DOHH2 (cell line): ENCODE measurements at regions not wholly inside any gene's neighbourhood (a gene's known extent, or its start where the extent isn't known, plus 50 kb on each side); places are given as distances from the start of the nearest gene placed in this dataset.

ENCODE experiments used
- H3F3A ChIP-seq: fragments of 200-600 bp; sonication (generic), shearing (Covaris generic); 2 replicates; pipeline ENCODE4 v1.6.0; 2016; ENCODE audit warnings: antibody characterized with exemption, mild to moderate bottlenecking; ENCODE audit not compliant: control insufficient read depth, insufficient read depth
- H3K27ac ChIP-seq: fragments of 200-600 bp; sonication (generic); 2 replicates; pipeline ENCODE4 v1.5.1; 2014; ENCODE audit warnings: low read depth, mild to moderate bottlenecking, low read length, moderate library complexity
- H3K27me3 ChIP-seq: fragments of 200-600 bp; sonication (generic); 2 replicates; pipeline ENCODE4 v1.6.1; 2014; ENCODE audit warnings: mild to moderate bottlenecking, low read length, mixed read lengths; ENCODE audit not compliant: control insufficient read depth
- H3K36me3 ChIP-seq: fragments of 200-600 bp; sonication (generic); 2 replicates; pipeline ENCODE4 v1.6.1; 2014; ENCODE audit warnings: mild to moderate bottlenecking, low read length, moderate library complexity, mixed read lengths; ENCODE audit not compliant: control insufficient read depth
- H3K4me1 ChIP-seq: fragments of 200-600 bp; sonication (generic); 2 replicates; pipeline ENCODE4 v1.6.1; 2014; ENCODE audit warnings: mild to moderate bottlenecking, low read length, mixed read lengths; ENCODE audit not compliant: control insufficient read depth
- H3K4me2 ChIP-seq: fragments of 200-600 bp; sonication (generic); 2 replicates; pipeline ENCODE4 v1.6.0; 2014; ENCODE audit warnings: mild to moderate bottlenecking, low read length, moderate library complexity
- H3K4me3 ChIP-seq: fragments of 200-600 bp; sonication (generic); 2 replicates; pipeline ENCODE4 v1.5.1; 2014; ENCODE audit warnings: mild to moderate bottlenecking, low read length, mixed read lengths
- H3K79me2 ChIP-seq: fragments of 200-600 bp; sonication (generic); 2 replicates; pipeline ENCODE4 v1.6.1; 2014; ENCODE audit warnings: mild to moderate bottlenecking, low read length, mixed read lengths; ENCODE audit not compliant: control insufficient read depth
- H3K9me2 ChIP-seq: fragments of 200-600 bp; sonication (generic); replicated peaks from 2 replicates; pipeline ENCODE4 v1.6.1; 2014; ENCODE audit warnings: mild to moderate bottlenecking, low read length, mixed read lengths; ENCODE audit not compliant: control insufficient read depth
- H3K9me3 ChIP-seq: fragments of 200-600 bp; sonication (generic); 2 replicates; pipeline ENCODE4 v1.6.1; 2014; ENCODE audit warnings: antibody characterized with exemption, low read length, mixed read lengths; ENCODE audit not compliant: control insufficient read depth, insufficient read depth
- H4K20me1 ChIP-seq: fragments of 200-600 bp; sonication (generic); 2 replicates; pipeline ENCODE4 v1.6.0; 2014; ENCODE audit warnings: low read depth, mild to moderate bottlenecking, antibody characterized with exemption, low read length, moderate library complexity; ENCODE audit not compliant: control insufficient read depth, insufficient read depth
- CTCF ChIP-seq: fragments of 200-600 bp; sonication (generic); IDR thresholded peaks from one replicate; pipeline ENCODE4 v1.5.1; 2014; ENCODE audit warnings: antibody characterized with exemption, mild to moderate bottlenecking, low read depth, low read length; ENCODE audit not compliant: poor library complexity, severe bottlenecking
- EZH2phosphoT487 ChIP-seq: fragments of 200-600 bp; sonication (generic); IDR thresholded peaks from 2 replicates; pipeline ENCODE4 v1.6.1; 2017; ENCODE audit warnings: borderline replicate concordance, mild to moderate bottlenecking, antibody characterized with exemption, low read length, moderate library complexity, mixed read lengths

GRCh38 chr3:64940596-64941348 is 253.0 kb upstream of the ADAMTS9 start:
- Histone ChIP-seq H3K36me3 (no peaks in the 10 kb centered on the region), H3F3A (no peaks in the 10 kb centered on the region), H3K4me2 (no peak overlapping the region), H3K9me2 (no peaks in the 10 kb centered on the region), H4K20me1 (no peaks in the 10 kb centered on the region), H3K9me3 (peaks cover 4% of the 10 kb centered on the region), H3K27ac (no peak overlapping the region), H3K4me3 (no peak overlapping the region), H3K79me2 (no peaks in the 10 kb centered on the region), H3K4me1 (no peaks in the 10 kb centered on the region), H3K27me3 (no peaks in the 10 kb centered on the region)
- TF ChIP-seq EZH2phosphoT487 = no peak
- no peak for TF ChIP-seq CTCF

GRCh38 chr3:64939747-64940450 is 252.1 kb upstream of the ADAMTS9 start:
- Histone ChIP-seq H3K79me2 (no peaks in the 10 kb centered on the region), H3K27me3 (no peaks in the 10 kb centered on the region), H4K20me1 (no peaks in the 10 kb centered on the region), H3F3A (no peaks in the 10 kb centered on the region), H3K9me3 (peaks cover 4% of the 10 kb centered on the region), H3K36me3 (no peaks in the 10 kb centered on the region), H3K4me1 (no peaks in the 10 kb centered on the region), H3K4me2 (no peak overlapping the region), H3K9me2 (no peaks in the 10 kb centered on the region), H3K27ac (no peak overlapping the region), H3K4me3 (no peak overlapping the region)
- TF ChIP-seq EZH2phosphoT487 (no peak), CTCF (no peak)

- no peaks in the 10 kb centered on the region for H3K79me2 ChIP-seq
- no peaks in the 10 kb centered on the region for H4K20me1 ChIP-seq
- H3K4me2 ChIP-seq = no peak overlapping the region
- H3K36me3 ChIP-seq = no peaks in the 10 kb centered on the region
- no peaks in the 10 kb centered on the region for H3K9me2 ChIP-seq
- no peaks in the 10 kb centered on the region for H3F3A ChIP-seq
- no peaks in the 10 kb centered on the region for H3K27me3 ChIP-seq
- TF ChIP-seq EZH2phosphoT487 (no peak), CTCF (no peak)
- H3K4me1 ChIP-seq = no peaks in the 10 kb centered on the region
- H3K27ac ChIP-seq = no peak overlapping the region
- H3K4me3 ChIP-seq = no peak overlapping the region
- H3K9me3 ChIP-seq = peaks cover 4% of the 10 kb centered on the region
These were observed 251.5 kb upstream of the ADAMTS9 start for GRCh38 chr3:64939309-64939708.
